IMR-90 (cell line): ENCODE measurements at regions not wholly inside any gene's neighbourhood (a gene's known extent, or its start where the extent isn't known, plus 50 kb on each side); places are given as distances from the start of the nearest gene placed in this dataset.

Experiments
- ATAC-seq: fragments of 200-7000 bp; cut with Tn5 transposase; 2 replicates; pipeline ENCODE4 v1.9.1; 2020; ENCODE audit warnings: low read depth, mild to moderate bottlenecking, moderate library complexity
- BruUV-seq: library from RNA; stranded (reverse); fragments of 400-500 nt; replicated peaks from 2 replicates; lab custom pipeline; 2021; lab: Mats Ljungman, UMichigan
- CTCF ChIA-PET: fragments of 300-600 bp; formaldehyde crosslinking; extraction: SDS; loops from one replicate; lab custom pipeline; 2021; ENCODE audit warnings: antibody characterized with exemption; lab: Yijun Ruan, JAX
- POLR2A ChIA-PET: fragments of 300-600 bp; sonication (Branson Sonifier 250); formaldehyde crosslinking; loops from one replicate; lab custom pipeline; 2022; ENCODE audit warnings: antibody characterized with exemption; ENCODE audit not compliant: unreplicated experiment; lab: Charles Lee
- DNase-seq: peaks from one replicate; pipeline ENCODE4 v3.0.0; 2013
- H2AFZ ChIP-seq: replicated peaks from 2 replicates; pipeline ENCODE3; 2013; ENCODE audit warnings: low read length, mild to moderate bottlenecking; ENCODE audit not compliant: poor library complexity
- H2AK5ac ChIP-seq: 2 replicates; pipeline ENCODE4 v1.6.1; 2013; ENCODE audit warnings: low read depth, low read length, inconsistent platforms
- H2AK9ac ChIP-seq: replicated peaks from 2 replicates; pipeline ENCODE3; 2013; ENCODE audit warnings: mild to moderate bottlenecking, low read depth, low read length, moderate library complexity; ENCODE audit not compliant: poor library complexity
- H2BK120ac ChIP-seq: 2 replicates; pipeline ENCODE4 v1.6.1; 2013; ENCODE audit warnings: low read depth, low read length, inconsistent platforms
- H2BK15ac ChIP-seq: 3 replicates; pipeline ENCODE4 v1.6.1; 2013; ENCODE audit warnings: low read depth, low read length, inconsistent platforms
- H2BK20ac ChIP-seq: 2 replicates; pipeline ENCODE4 v1.6.1; 2013; ENCODE audit warnings: low read depth, mild to moderate bottlenecking, inconsistent platforms, low read length, moderate library complexity
- H2BK5ac ChIP-seq: 2 replicates; pipeline ENCODE4 v1.6.1; 2013; ENCODE audit warnings: mild to moderate bottlenecking, low read depth, low read length, inconsistent platforms; ENCODE audit not compliant: poor library complexity, severe bottlenecking
- H3K14ac ChIP-seq: replicated peaks from 2 replicates; pipeline ENCODE4 v1.6.1; 2013; ENCODE audit warnings: low read depth, low read length, inconsistent platforms
- H3K18ac ChIP-seq: 2 replicates; pipeline ENCODE4 v1.6.1; 2013; ENCODE audit warnings: low read depth, low read length, control low read depth
- H3K23ac ChIP-seq: 2 replicates; pipeline ENCODE4 v1.6.1; 2013; ENCODE audit warnings: low read depth, low read length, inconsistent platforms
- H3K27ac ChIP-seq: 2 replicates; pipeline ENCODE4 v1.5.1; 2013; ENCODE audit warnings: mild to moderate bottlenecking, control low read depth, low read length; ENCODE audit not compliant: insufficient read depth
- H3K27me3 ChIP-seq: 2 replicates; pipeline ENCODE4 v1.6.1; 2013; ENCODE audit warnings: low read length; ENCODE audit not compliant: control insufficient read depth, insufficient read depth
- H3K36me3 ChIP-seq: 2 replicates; pipeline ENCODE4 v1.6.1; 2013; ENCODE audit warnings: low read length, mixed read lengths; ENCODE audit not compliant: control insufficient read depth, insufficient read depth
- H3K4ac ChIP-seq: 2 replicates; pipeline ENCODE4 v1.6.1; 2013; ENCODE audit warnings: low read depth, low read length, inconsistent platforms
- H3K4me1 ChIP-seq: 2 replicates; pipeline ENCODE4 v1.6.1; 2013; ENCODE audit warnings: low read length, mixed read lengths; ENCODE audit not compliant: control insufficient read depth, insufficient read depth
- H3K4me2 ChIP-seq: 2 replicates; pipeline ENCODE4 v1.6.1; 2013; ENCODE audit warnings: low read depth, mild to moderate bottlenecking, control low read depth, low read length, moderate library complexity
- H3K4me3 ChIP-seq: 2 replicates; pipeline ENCODE4 v1.5.1; 2013; ENCODE audit warnings: low read depth, mild to moderate bottlenecking, control low read depth, low read length, moderate library complexity; ENCODE audit not compliant: insufficient read depth
- H3K56ac ChIP-seq: 2 replicates; pipeline ENCODE4 v1.6.1; 2013; ENCODE audit warnings: low read length, inconsistent platforms; ENCODE audit not compliant: insufficient read depth; ENCODE audit errors: extremely low read depth
- H3K79me1 ChIP-seq, 2 experiments: 2 replicates each; pipeline ENCODE4 v1.6.1; 2013; ENCODE audit warnings: low read length in 2 of 2, inconsistent platforms in 1 of 2, low read depth in 1 of 2
- H3K9ac ChIP-seq: 2 replicates; pipeline ENCODE4 v1.6.1; 2013; ENCODE audit warnings: low read depth, low read length, control low read depth
- H3K9me1 ChIP-seq: 2 replicates; pipeline ENCODE4 v1.6.1; 2013; ENCODE audit warnings: low read length, inconsistent platforms; ENCODE audit not compliant: insufficient read depth
- H3K9me3 ChIP-seq: 2 replicates; pipeline ENCODE4 v1.6.1; 2013; ENCODE audit warnings: low read length; ENCODE audit not compliant: control insufficient read depth, insufficient read depth
- H4K20me1 ChIP-seq: 2 replicates; pipeline ENCODE4 v1.6.1; 2013; ENCODE audit warnings: low read length, inconsistent platforms; ENCODE audit not compliant: insufficient read depth
- H4K5ac ChIP-seq: 2 replicates; pipeline ENCODE4 v1.6.1; 2013; ENCODE audit warnings: mild to moderate bottlenecking, low read depth, low read length, control low read depth
- H4K8ac ChIP-seq, 2 experiments: 2 replicates each; pipeline ENCODE4 v1.6.1; 2013; ENCODE audit warnings: low read depth in 2 of 2, low read length in 2 of 2, control low read depth in 1 of 2, inconsistent platforms in 1 of 2
- H4K91ac ChIP-seq: 2 replicates; pipeline ENCODE4 v1.6.1; 2013; ENCODE audit warnings: low read depth, low read length, inconsistent platforms; ENCODE audit not compliant: insufficient read depth
- CHD1 ChIP-seq: IDR thresholded peaks from 2 replicates; pipeline ENCODE4 v1.6.1; 2012; ENCODE audit warnings: low read depth, low read length, improper control_type of control experiment
- RFX5 ChIP-seq: IDR thresholded peaks from 2 replicates; pipeline ENCODE4 v1.8.0; 2012; ENCODE audit warnings: low read depth, mild to moderate bottlenecking, low read length, moderate library complexity
- SMC3 ChIP-seq: fragments of 150-350 bp; IDR thresholded peaks from 2 replicates; pipeline ENCODE4 v1.6.1; 2016; ENCODE audit warnings: low read depth, mild to moderate bottlenecking, antibody characterized with exemption, low read length, moderate library complexity
- WGBS, 2 experiments: methylation state at CpG; one replicate each; pipeline versions ENCODE4 v1.1.5 to v1.1.7; 2013; ENCODE audit warnings: missing lambda C conversion rate in 2 of 2; ENCODE audit not compliant: insufficient read length in 1 of 2; ENCODE audit errors: extremely low coverage in 2 of 2; 5-methylcytosine and 5-hydroxymethylcytosine counted together
- dilution Hi-C: fragments of 300-500 bp; cut with HindIII; formaldehyde crosslinking; loops from one replicate; pipeline ENCODE4 v1.14.3; 2018; ENCODE audit warnings: low sequenced_read_pairs; ENCODE audit not compliant: unreplicated experiment
- in situ Hi-C: fragments of 300-500 bp; cut with MboI; formaldehyde crosslinking; loops from 3 replicates; pipeline ENCODE4 v1.14.3; 2019; ENCODE audit warnings: low sequenced_read_pairs, inconsistent platforms, mixed read lengths
- intact Hi-C: fragments of 100-400 bp; cut with micrococcal nuclease; formaldehyde crosslinking; loops from 2 replicates; pipeline ENCODE4 v1.10.0; 2022

GRCh38 chr2:57902578-57902977 is 144.0 kb upstream of the VRK2 start:
- POLR2A ChIA-PET, result no interaction called here
- WGBS, 2 experiments, result no CpG with 5 or more reads among the region's 6 CpGs
- Histone ChIP-seq H4K91ac (no peak overlapping the region), H3K14ac (no peak overlapping the region), H3K36me3 (no peaks in the 10 kb centered on the region), H2BK15ac (no peak overlapping the region), H3K4me2 (no peak overlapping the region), H4K5ac (no peak overlapping the region), H3K23ac (no peak overlapping the region), H2BK5ac (no peak overlapping the region), H3K56ac (no peak overlapping the region), H2BK20ac (no peak overlapping the region), H3K4me3 (no peak overlapping the region), H3K27me3 (no peaks in the 10 kb centered on the region; the same call in 1 of the 2 replicates), H3K9me1 (no peaks in the 10 kb centered on the region), H3K79me1 (no peaks in the 10 kb centered on the region), H3K18ac (no peak overlapping the region), H2BK120ac (no peak overlapping the region), H3K9me3 (no peaks in the 10 kb centered on the region), H3K27ac (no peak overlapping the region), H2AK9ac (no peak overlapping the region), H2AFZ (no peak overlapping the region), H4K8ac (no peak overlapping the region), H2AK5ac (no peak overlapping the region), H3K9ac (no peak overlapping the region), H3K4me1 (no peaks in the 10 kb centered on the region), H3K4ac (no peak overlapping the region), H4K20me1 (no peaks in the 10 kb centered on the region)
- CTCF ChIA-PET, result interaction anchor here (0.7 to 1.1 kb wide), 2 partner anchors 45 to 550 kb away, joined by 3 read pairs; no protein-coding TSS in a partner anchor
- BruUV-seq, result no TSS peak
- intact Hi-C loops, result loop anchor here (10.0 kb wide), 1 partner anchor 672 kb away; no protein-coding TSS in a partner anchor
- ATAC-seq (no peak), DNase-seq (no peak)
- in situ Hi-C loops, result loop anchor here (10.0 kb wide), 1 partner anchor 532 kb away; no protein-coding TSS in a partner anchor
- TF ChIP-seq SMC3 (no peak), RFX5 (no peak), CHD1 (no peak)
- dilution Hi-C loops, result no loop called here
